ENCODE measurements at regions not wholly inside any gene's neighbourhood (a gene's known extent, or its start where the extent isn't known, plus 50 kb on each side); places are given as distances from the start of the nearest gene placed in this dataset.

- Histone ChIP-seq H3K36me3 (ENCODE audit: control insufficient read depth, insufficient read depth, low read length) (no peaks in the 10 kb centered on the region), H3K27me3 (replicated peaks; ENCODE audit: control insufficient read depth, insufficient read depth, low read length) (no peaks in the 10 kb centered on the region), H3K9me3 (no peaks in the 10 kb centered on the region), H3K4me3 (ENCODE audit: low read depth, low read length) (no peak overlapping the region), H3K4me1 (no peaks in the 10 kb centered on the region)
- Mint-ChIP-seq H3K9me3 (ENCODE audit: unreplicated experiment) (no peaks in the 10 kb centered on the region), H3K4me3 (ENCODE audit: unreplicated experiment) (no peak overlapping the region), H3K4me1 (ENCODE audit: low read depth, unreplicated experiment) (no peaks in the 10 kb centered on the region), H3K27ac (ENCODE audit: unreplicated experiment) (no peak overlapping the region), H3K27me3 (ENCODE audit: insufficient read depth, unreplicated experiment) (no peaks in the 10 kb centered on the region), H3K36me3 (ENCODE audit: insufficient read depth, unreplicated experiment) (no peaks in the 10 kb centered on the region)
- POLR2A ChIA-PET: no interaction called here
- CTCF ChIA-PET: no interaction called here
- intact Hi-C loops (cut with micrococcal nuclease; ENCODE audit: unreplicated experiment): no loop called here
- no peak for DNase-seq
- no TSS peak for BruUV-seq (replicated peaks)
- no peak for TF ChIP-seq CTCF (IDR thresholded peaks at IDR 0.05; ENCODE audit: insufficient read depth in 1 of 2, low read depth in 1 of 2, low read length in 1 of 2, severe bottlenecking in 1 of 2, unreplicated experiment in 1 of 2)
Measured at GRCh38 chrX:39144323-39144722, 343.1 kb downstream of the MID1IP1 start.

GRCh38 chrX:39144956-39145355, 343.7 kb downstream of the MID1IP1 start:
- DNase-seq: no peak
- no TSS peak for BruUV-seq (replicated peaks)
- intact Hi-C loops (cut with micrococcal nuclease; ENCODE audit: unreplicated experiment): no loop called here
- CTCF ChIA-PET: no interaction called here
- no peaks in the 10 kb centered on the region for H3K27me3 ChIP-seq (replicated peaks; ENCODE audit: control insufficient read depth, insufficient read depth, low read length)
- Mint-ChIP-seq H3K4me3 (ENCODE audit: unreplicated experiment) (no peak overlapping the region), H3K9me3 (ENCODE audit: unreplicated experiment) (no peaks in the 10 kb centered on the region), H3K36me3 (ENCODE audit: insufficient read depth, unreplicated experiment) (no peaks in the 10 kb centered on the region), H3K4me1 (ENCODE audit: low read depth, unreplicated experiment) (no peaks in the 10 kb centered on the region), H3K27me3 (ENCODE audit: insufficient read depth, unreplicated experiment) (no peaks in the 10 kb centered on the region), H3K27ac (ENCODE audit: unreplicated experiment) (no peak overlapping the region)
- no peak overlapping the region for H3K4me3 ChIP-seq (ENCODE audit: low read depth, low read length)
- no peaks in the 10 kb centered on the region for H3K9me3 ChIP-seq
- POLR2A ChIA-PET: no interaction called here
- no peaks in the 10 kb centered on the region for H3K36me3 ChIP-seq (ENCODE audit: control insufficient read depth, insufficient read depth, low read length)
- H3K4me1 ChIP-seq: no peaks in the 10 kb centered on the region
- no peak for TF ChIP-seq CTCF (IDR thresholded peaks at IDR 0.05; ENCODE audit: insufficient read depth in 1 of 2, low read depth in 1 of 2, low read length in 1 of 2, severe bottlenecking in 1 of 2, unreplicated experiment in 1 of 2)

GRCh38 chrX:39145859-39146258, 344.6 kb downstream of the MID1IP1 start:
- Mint-ChIP-seq H3K9me3 (ENCODE audit: unreplicated experiment) (no peaks in the 10 kb centered on the region), H3K4me1 (ENCODE audit: low read depth, unreplicated experiment) (no peaks in the 10 kb centered on the region), H3K27me3 (ENCODE audit: insufficient read depth, unreplicated experiment) (peaks cover 2% of the 10 kb centered on the region), H3K4me3 (ENCODE audit: unreplicated experiment) (no peak overlapping the region), H3K27ac (ENCODE audit: unreplicated experiment) (no peak overlapping the region), H3K36me3 (ENCODE audit: insufficient read depth, unreplicated experiment) (no peaks in the 10 kb centered on the region)
- BruUV-seq (replicated peaks): no TSS peak
- ChIA-PET CTCF (no interaction called here), POLR2A (no interaction called here)
- intact Hi-C loops (cut with micrococcal nuclease; ENCODE audit: unreplicated experiment): no loop called here
- TF ChIP-seq CTCF (IDR thresholded peaks at IDR 0.05; ENCODE audit: insufficient read depth in 1 of 2, low read depth in 1 of 2, low read length in 1 of 2, severe bottlenecking in 1 of 2, unreplicated experiment in 1 of 2): no peak
- Histone ChIP-seq H3K4me3 (ENCODE audit: low read depth, low read length) (no peak overlapping the region), H3K36me3 (ENCODE audit: control insufficient read depth, insufficient read depth, low read length) (no peaks in the 10 kb centered on the region), H3K9me3 (no peaks in the 10 kb centered on the region), H3K4me1 (no peaks in the 10 kb centered on the region), H3K27me3 (replicated peaks; ENCODE audit: control insufficient read depth, insufficient read depth, low read length) (no peaks in the 10 kb centered on the region)
- DNase-seq: no peak

Data from Caco-2 (cell line).